GM12878 (cell line): ENCODE measurements at regions not wholly inside any gene's neighbourhood (a gene's known extent, or its start where the extent isn't known, plus 50 kb on each side); places are given as distances from the start of the nearest gene placed in this dataset.

ENCODE experiments used
- ATAC-seq: fragments of 200-7000 bp; cut with Tn5 transposase; 3 replicates; pipeline ENCODE4 v1.9.1; 2020; ENCODE audit warnings: mild to moderate bottlenecking, moderate library complexity
- BruUV-seq: library from RNA; stranded (reverse); fragments of 400-500 nt; replicated peaks from 2 replicates; lab custom pipeline; 2021; lab: Mats Ljungman, UMichigan
- CTCF ChIA-PET: fragments of 300-600 bp; sonication (Branson Sonifier 250); formaldehyde crosslinking; extraction: SDS; loops from one replicate; lab custom pipeline; 2021; ENCODE audit warnings: inconsistent platforms; lab: Yijun Ruan, JAX
- POLR2A ChIA-PET: fragments of 350-600 bp; formaldehyde crosslinking; extraction: SDS; loops from one replicate; lab custom pipeline; 2021; ENCODE audit warnings: inconsistent platforms; lab: Charles Lee
- RAD21 ChIA-PET: fragments of 300-600 bp; sonication (Branson Sonifier 250); formaldehyde crosslinking; loops from one replicate; lab custom pipeline; 2023; ENCODE audit warnings: antibody characterized with exemption; ENCODE audit not compliant: unreplicated experiment; lab: Charles Lee
- SMC1A ChIA-PET: fragments of 300-600 bp; sonication (Branson Sonifier 250); formaldehyde crosslinking; loops from one replicate; lab custom pipeline; 2023; ENCODE audit not compliant: unreplicated experiment, uncharacterized antibody; lab: Charles Lee
- DNase-seq: peaks from one replicate; pipeline ENCODE4 v3.0.0-alpha.2; 2011; ENCODE audit warnings: low read depth, low spot score
- FAIRE-seq: peaks from 3 replicates; lab custom pipeline; 2011; peaks lifted over from hg19 to GRCh38; lab: Jason Lieb, UNC
- H2AFZ ChIP-seq: 2 replicates; pipeline ENCODE4 v1.6.0; 2011; ENCODE audit warnings: low read depth, low read length, control low read depth; ENCODE audit not compliant: control insufficient read depth
- H3K27ac ChIP-seq: 2 replicates; pipeline ENCODE4 v1.5.1; 2011; ENCODE audit warnings: control low read depth; ENCODE audit not compliant: control insufficient read depth, insufficient read depth
- H3K27me3 ChIP-seq, 2 experiments: replicated peaks in 1 of 2; 2 replicates each; pipeline versions ENCODE4 v1.6.0 to v1.6.1; 2011; ENCODE audit warnings: low read length in 1 of 2; ENCODE audit not compliant: control insufficient read depth in 2 of 2, insufficient read depth in 2 of 2
- H3K36me3 ChIP-seq, 2 experiments: 2 replicates each; pipeline ENCODE4 v1.5.1; 2011; ENCODE audit warnings: low read length in 1 of 2; ENCODE audit not compliant: control insufficient read depth in 2 of 2, insufficient read depth in 2 of 2
- H3K4me1 ChIP-seq: 2 replicates; pipeline ENCODE4 v1.6.1; 2011; ENCODE audit warnings: mild to moderate bottlenecking, low read length, moderate library complexity, mixed read lengths; ENCODE audit not compliant: control insufficient read depth, insufficient read depth
- H3K4me2 ChIP-seq: 2 replicates; pipeline ENCODE4 v1.6.0; 2011; ENCODE audit warnings: control low read depth; ENCODE audit not compliant: control insufficient read depth, insufficient read depth
- H3K4me3 ChIP-seq: fragments of 200-600 bp; sonication (generic); 2 replicates; pipeline ENCODE4 v1.5.1; 2016
- H3K79me2 ChIP-seq: 2 replicates; pipeline ENCODE4 v1.6.0; 2011; ENCODE audit warnings: low read length; ENCODE audit not compliant: control insufficient read depth, insufficient read depth
- H3K9ac ChIP-seq: 2 replicates; pipeline ENCODE4 v1.8.0; 2011; ENCODE audit warnings: low read length, control low read depth, mixed read lengths; ENCODE audit not compliant: control insufficient read depth, insufficient read depth
- H3K9me3 ChIP-seq: replicated peaks from 3 replicates; pipeline ENCODE4 v1.5.1; 2011; ENCODE audit warnings: mild to moderate bottlenecking, low read length; ENCODE audit not compliant: control insufficient read depth, insufficient read depth
- H4K20me1 ChIP-seq: 2 replicates; pipeline ENCODE4 v1.6.0; 2011; ENCODE audit not compliant: control insufficient read depth, insufficient read depth
- CBX3 ChIP-seq: fragments of 200-600 bp; sonication (generic); IDR thresholded peaks from 2 replicates; pipeline ENCODE4 v1.6.1; 2016; ENCODE audit warnings: low read depth, borderline replicate concordance
- CEBPZ ChIP-seq: fragments of 150-350 bp; IDR thresholded peaks from 2 replicates; pipeline ENCODE4 v1.6.1; 2016; ENCODE audit warnings: low read depth, low read length
- CREM ChIP-seq: IDR thresholded peaks from 2 replicates; pipeline ENCODE4 v1.6.1; 2014; ENCODE audit warnings: antibody characterized with exemption, low read depth
- FOXK2 ChIP-seq: fragments of 450-650 bp; IDR thresholded peaks from 2 replicates; pipeline ENCODE4 v1.6.1; 2017; ENCODE audit warnings: mild to moderate bottlenecking, moderate library complexity
- IKZF2 ChIP-seq, 2 experiments: fragments of 450-650 bp; IDR thresholded peaks; 2 replicates each; pipeline ENCODE4 v1.6.1; 2017; ENCODE audit warnings: mild to moderate bottlenecking in 2 of 2, moderate library complexity in 2 of 2
- NR2C2 ChIP-seq: IDR thresholded peaks from 2 replicates; pipeline ENCODE4 v1.6.1; 2011; ENCODE audit warnings: borderline replicate concordance, low read depth; ENCODE audit not compliant: control insufficient read depth, insufficient read length
- PML ChIP-seq: IDR thresholded peaks from 2 replicates; pipeline ENCODE4 v1.6.1; 2012; ENCODE audit warnings: low read length, inconsistent platforms
- RAD21 ChIP-seq: IDR thresholded peaks from 2 replicates; pipeline ENCODE4 v1.6.1; 2011; ENCODE audit warnings: mild to moderate bottlenecking, low read depth, low read length, moderate library complexity; ENCODE audit not compliant: insufficient read depth
- YBX1 ChIP-seq: fragments of 450-650 bp; IDR thresholded peaks from 2 replicates; pipeline ENCODE4 v1.6.1; 2016; ENCODE audit warnings: antibody characterized with exemption
- ZBED1 ChIP-seq: IDR thresholded peaks from 2 replicates; pipeline ENCODE4 v1.6.1; 2016; ENCODE audit warnings: borderline replicate concordance
- ZNF207 ChIP-seq: fragments of 450-650 bp; IDR thresholded peaks from 2 replicates; pipeline ENCODE4 v1.6.1; 2014; ENCODE audit warnings: antibody characterized with exemption, mild to moderate bottlenecking, borderline replicate concordance
- WGBS: methylation state at CpG from one replicate; pipeline ENCODE4 v1.1.6; 2016; ENCODE audit warnings: low lambda C conversion rate; ENCODE audit not compliant: insufficient replicate concordance, insufficient coverage; ENCODE audit errors: missing lambda C conversion rate; 5-methylcytosine and 5-hydroxymethylcytosine counted together
- in situ Hi-C: fragments of 300-500 bp; cut with MboI; formaldehyde crosslinking; loops from 9 replicates; pipeline ENCODE4 v1.14.3; 2018; ENCODE audit warnings: mixed read lengths
- intact Hi-C: fragments of 100-400 bp; cut with micrococcal nuclease; formaldehyde crosslinking; loops from one replicate; pipeline ENCODE4 v1.14.2; 2022; ENCODE audit not compliant: unreplicated experiment
- TF ChIP-seq, protein P1 (sequence below): IDR thresholded peaks from 2 replicates; pipeline ENCODE4 v1.6.1; 2011; ENCODE audit warnings: low read depth, low read length, improper control_type of control experiment, borderline replicate concordance
- TF ChIP-seq, protein P2 (sequence below): IDR thresholded peaks from 2 replicates; pipeline ENCODE4 v1.6.1; 2012; ENCODE audit warnings: improper control_type of control experiment, low read depth, low read length; ENCODE audit not compliant: insufficient replicate concordance

DNA sequence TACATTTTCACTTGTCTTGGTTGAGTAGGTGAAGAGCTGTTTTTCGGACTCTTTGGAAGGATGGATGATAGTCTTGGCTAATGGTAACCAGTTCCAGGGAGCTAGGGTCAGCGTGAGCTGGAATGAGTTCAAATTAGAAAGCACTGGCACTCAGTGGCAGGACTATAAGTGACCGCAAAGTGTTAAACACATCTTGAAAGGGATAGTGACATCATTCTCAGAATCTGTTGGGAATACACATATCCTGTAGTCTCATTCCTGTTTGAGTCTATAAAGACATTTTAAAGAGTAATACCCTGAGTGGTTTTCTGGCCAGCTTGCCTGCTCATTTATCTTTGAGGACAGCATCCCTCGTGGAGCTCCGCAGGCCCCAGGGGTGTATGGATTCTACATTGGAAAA lies 56.7 kb upstream of the TMEM248 start:
- Histone ChIP-seq H3K4me3 (no peak overlapping the region), H3K27me3 (no peaks in the 10 kb centered on the region), H4K20me1 (no peaks in the 10 kb centered on the region), H3K9ac (no peak overlapping the region), H3K9me3 (no peaks in the 10 kb centered on the region), H3K36me3 (no peaks in the 10 kb centered on the region), H3K27ac (no peak overlapping the region), H3K4me2 (no peak overlapping the region), H2AFZ (no peak overlapping the region), H3K79me2 (no peaks in the 10 kb centered on the region), H3K4me1 (0 out of 2 replicates have a peak, but pooled peaks cover 2% of the 10 kb centered on the region)
- FAIRE-seq (no peak), ATAC-seq (no peak), DNase-seq (no peak)
- WGBS: over 99% methylated on average over 5 of the region's 5 CpGs
- no TSS peak for BruUV-seq
- POLR2A ChIA-PET: no interaction called here
- CTCF ChIA-PET: interaction anchor here (0.8 kb wide), 1 partner anchor 9 kb away, joined by 3 read pairs; no protein-coding TSS in a partner anchor
- in situ Hi-C loops (no loop called here), intact Hi-C loops (no loop called here)
- RAD21 ChIA-PET: interaction anchor here (1.6 kb wide), 1 partner anchor 41 kb away, joined by 3 read pairs; no protein-coding TSS in a partner anchor
- TF ChIP-seq, protein P1, sequence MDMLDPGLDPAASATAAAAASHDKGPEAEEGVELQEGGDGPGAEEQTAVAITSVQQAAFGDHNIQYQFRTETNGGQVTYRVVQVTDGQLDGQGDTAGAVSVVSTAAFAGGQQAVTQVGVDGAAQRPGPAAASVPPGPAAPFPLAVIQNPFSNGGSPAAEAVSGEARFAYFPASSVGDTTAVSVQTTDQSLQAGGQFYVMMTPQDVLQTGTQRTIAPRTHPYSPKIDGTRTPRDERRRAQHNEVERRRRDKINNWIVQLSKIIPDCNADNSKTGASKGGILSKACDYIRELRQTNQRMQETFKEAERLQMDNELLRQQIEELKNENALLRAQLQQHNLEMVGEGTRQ: no peak
- no peak for TF ChIP-seq CEBPZ
- no peak for TF ChIP-seq CBX3
- TF ChIP-seq NR2C2: no peak
- no peak for TF ChIP-seq CREM
- no peak for TF ChIP-seq ZNF207
- TF ChIP-seq RAD21: no peak
- no peak for TF ChIP-seq FOXK2
- no peak for TF ChIP-seq YBX1
- TF ChIP-seq, protein P2, sequence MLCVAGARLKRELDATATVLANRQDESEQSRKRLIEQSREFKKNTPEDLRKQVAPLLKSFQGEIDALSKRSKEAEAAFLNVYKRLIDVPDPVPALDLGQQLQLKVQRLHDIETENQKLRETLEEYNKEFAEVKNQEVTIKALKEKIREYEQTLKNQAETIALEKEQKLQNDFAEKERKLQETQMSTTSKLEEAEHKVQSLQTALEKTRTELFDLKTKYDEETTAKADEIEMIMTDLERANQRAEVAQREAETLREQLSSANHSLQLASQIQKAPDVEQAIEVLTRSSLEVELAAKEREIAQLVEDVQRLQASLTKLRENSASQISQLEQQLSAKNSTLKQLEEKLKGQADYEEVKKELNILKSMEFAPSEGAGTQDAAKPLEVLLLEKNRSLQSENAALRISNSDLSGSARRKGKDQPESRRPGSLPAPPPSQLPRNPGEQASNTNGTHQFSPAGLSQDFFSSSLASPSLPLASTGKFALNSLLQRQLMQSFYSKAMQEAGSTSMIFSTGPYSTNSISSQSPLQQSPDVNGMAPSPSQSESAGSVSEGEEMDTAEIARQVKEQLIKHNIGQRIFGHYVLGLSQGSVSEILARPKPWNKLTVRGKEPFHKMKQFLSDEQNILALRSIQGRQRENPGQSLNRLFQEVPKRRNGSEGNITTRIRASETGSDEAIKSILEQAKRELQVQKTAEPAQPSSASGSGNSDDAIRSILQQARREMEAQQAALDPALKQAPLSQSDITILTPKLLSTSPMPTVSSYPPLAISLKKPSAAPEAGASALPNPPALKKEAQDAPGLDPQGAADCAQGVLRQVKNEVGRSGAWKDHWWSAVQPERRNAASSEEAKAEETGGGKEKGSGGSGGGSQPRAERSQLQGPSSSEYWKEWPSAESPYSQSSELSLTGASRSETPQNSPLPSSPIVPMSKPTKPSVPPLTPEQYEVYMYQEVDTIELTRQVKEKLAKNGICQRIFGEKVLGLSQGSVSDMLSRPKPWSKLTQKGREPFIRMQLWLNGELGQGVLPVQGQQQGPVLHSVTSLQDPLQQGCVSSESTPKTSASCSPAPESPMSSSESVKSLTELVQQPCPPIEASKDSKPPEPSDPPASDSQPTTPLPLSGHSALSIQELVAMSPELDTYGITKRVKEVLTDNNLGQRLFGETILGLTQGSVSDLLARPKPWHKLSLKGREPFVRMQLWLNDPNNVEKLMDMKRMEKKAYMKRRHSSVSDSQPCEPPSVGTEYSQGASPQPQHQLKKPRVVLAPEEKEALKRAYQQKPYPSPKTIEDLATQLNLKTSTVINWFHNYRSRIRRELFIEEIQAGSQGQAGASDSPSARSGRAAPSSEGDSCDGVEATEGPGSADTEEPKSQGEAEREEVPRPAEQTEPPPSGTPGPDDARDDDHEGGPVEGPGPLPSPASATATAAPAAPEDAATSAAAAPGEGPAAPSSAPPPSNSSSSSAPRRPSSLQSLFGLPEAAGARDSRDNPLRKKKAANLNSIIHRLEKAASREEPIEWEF: no peak
- no peak for TF ChIP-seq PML
- no peak for TF ChIP-seq IKZF2 (IDR thresholded peaks at IDR 0.05)
- TF ChIP-seq ZBED1: no peak
- SMC1A ChIA-PET: interaction anchor here (1.2 kb wide), 1 partner anchor 13 kb away, joined by 3 read pairs; no protein-coding TSS in a partner anchor
